ENCODE measurements at regions not wholly inside any gene's neighbourhood (a gene's known extent, or its start where the extent isn't known, plus 50 kb on each side); places are given as distances from the start of the nearest gene placed in this dataset.

- Histone ChIP-seq H3K23ac (ENCODE audit: low read length in 2 of 2) (no peak overlapping the region), H2BK5ac (ENCODE audit: low read depth, low read length, poor library complexity, severe bottlenecking) (no peak overlapping the region), H2BK15ac (ENCODE audit: low read depth, poor library complexity, severe bottlenecking) (no peak overlapping the region), H3K9ac (ENCODE audit: low read length) (no peak overlapping the region), H3K27me3 (ENCODE audit: control insufficient read depth in 1 of 2, insufficient read depth in 1 of 2, low read length in 2 of 2) (peaks cover 0 to 3% of the 10 kb centered on the region in 2 experiments), H3K4me2 (ENCODE audit: low read length, poor library complexity, severe bottlenecking) (no peak overlapping the region), H3K14ac (ENCODE audit: low read length in 2 of 2) (no peak overlapping the region), H3K4me1 (ENCODE audit: control insufficient read depth, insufficient read depth, low read depth, low read length) (peaks cover 17% of the 10 kb centered on the region), H2BK12ac (ENCODE audit: low read length in 2 of 2) (no peak overlapping the region), H4K8ac (ENCODE audit: low read length) (no peak overlapping the region), H3K36me3 (ENCODE audit: control insufficient read depth in 1 of 2, insufficient read depth in 2 of 2, low read depth in 1 of 2, low read length in 2 of 2) (no peaks in the 10 kb centered on the region), H3K18ac (ENCODE audit: low read depth in 1 of 2, low read length in 2 of 2) (no peak overlapping the region), H3K27ac (ENCODE audit: low read length, poor library complexity, severe bottlenecking) (no peak overlapping the region), H3K9me3 (ENCODE audit: control insufficient read depth, low read length) (no peaks in the 10 kb centered on the region), H2AK5ac (ENCODE audit: low read length, severe bottlenecking) (no peak overlapping the region), H4K91ac (ENCODE audit: low read length) (no peak overlapping the region), H3K4me3 (ENCODE audit: insufficient read depth in 1 of 2, low read depth in 1 of 2, low read length in 2 of 2) (no peak overlapping the region), H2AFZ (ENCODE audit: low read depth, low read length) (no peak overlapping the region), H2BK120ac (ENCODE audit: low read depth, low read length) (no peak overlapping the region), H3K4ac (ENCODE audit: low read depth in 1 of 2, low read length in 2 of 2) (no peak overlapping the region), H3K79me1 (replicated peaks; ENCODE audit: low read length, poor library complexity, severe bottlenecking) (no peaks in the 10 kb centered on the region)
- WGBS: 83% methylated on average over 6 of the region's 7 CpGs
- no peak for DNase-seq
Observed at GRCh38 chr2:8484502-8485283, 197.2 kb upstream of the ID2 start.

GRCh38 chr2:8485736-8486135 lies 196.1 kb upstream of the ID2 start:
- H3K9me3 ChIP-seq (ENCODE audit: control insufficient read depth, low read length): no peaks in the 10 kb centered on the region
- H3K9ac ChIP-seq (ENCODE audit: low read length): no peak overlapping the region
- no peak overlapping the region for H2AFZ ChIP-seq (ENCODE audit: low read depth, low read length)
- peaks cover 0 to 3% of the 10 kb centered on the region in 2 experiments for H3K27me3 ChIP-seq (ENCODE audit: control insufficient read depth in 1 of 2, insufficient read depth in 1 of 2, low read length in 2 of 2)
- WGBS: no CpG with 5 or more reads among the region's 2 CpGs
- no peak overlapping the region for H3K4me3 ChIP-seq (ENCODE audit: insufficient read depth in 1 of 2, low read depth in 1 of 2, low read length in 2 of 2)
- peaks cover 14% of the 10 kb centered on the region for H3K4me1 ChIP-seq (ENCODE audit: control insufficient read depth, insufficient read depth, low read depth, low read length)
- H2AK5ac ChIP-seq (ENCODE audit: low read length, severe bottlenecking): no peak overlapping the region
- no peak overlapping the region for H3K4ac ChIP-seq (ENCODE audit: low read depth in 1 of 2, low read length in 2 of 2)
- no peaks in the 10 kb centered on the region for H3K36me3 ChIP-seq (ENCODE audit: control insufficient read depth in 1 of 2, insufficient read depth in 2 of 2, low read depth in 1 of 2, low read length in 2 of 2)
- H3K79me1 ChIP-seq (replicated peaks; ENCODE audit: low read length, poor library complexity, severe bottlenecking): no peaks in the 10 kb centered on the region
- H3K23ac ChIP-seq (ENCODE audit: low read length in 2 of 2): no peak overlapping the region
- no peak overlapping the region for H2BK5ac ChIP-seq (ENCODE audit: low read depth, low read length, poor library complexity, severe bottlenecking)
- no peak overlapping the region for H3K27ac ChIP-seq (ENCODE audit: low read length, poor library complexity, severe bottlenecking)
- no peak for DNase-seq
- no peak overlapping the region for H4K8ac ChIP-seq (ENCODE audit: low read length)
- no peak overlapping the region for H3K4me2 ChIP-seq (ENCODE audit: low read length, poor library complexity, severe bottlenecking)
- H3K18ac ChIP-seq (ENCODE audit: low read depth in 1 of 2, low read length in 2 of 2): no peak overlapping the region
- H2BK120ac ChIP-seq (ENCODE audit: low read depth, low read length): no peak overlapping the region
- no peak overlapping the region for H4K91ac ChIP-seq (ENCODE audit: low read length)
- no peak overlapping the region for H2BK12ac ChIP-seq (ENCODE audit: low read length in 2 of 2)
- H2BK15ac ChIP-seq (ENCODE audit: low read depth, poor library complexity, severe bottlenecking): no peak overlapping the region
- no peak overlapping the region for H3K14ac ChIP-seq (ENCODE audit: low read length in 2 of 2)

GRCh38 chr2:8486141-8486540 lies 195.7 kb upstream of the ID2 start:
- Histone ChIP-seq H2BK15ac (ENCODE audit: low read depth, poor library complexity, severe bottlenecking) (no peak overlapping the region), H4K8ac (ENCODE audit: low read length) (no peak overlapping the region), H2AFZ (ENCODE audit: low read depth, low read length) (no peak overlapping the region), H3K4me1 (ENCODE audit: control insufficient read depth, insufficient read depth, low read depth, low read length) (peaks cover 10% of the 10 kb centered on the region), H3K9me3 (ENCODE audit: control insufficient read depth, low read length) (no peaks in the 10 kb centered on the region), H2AK5ac (ENCODE audit: low read length, severe bottlenecking) (no peak overlapping the region), H4K91ac (ENCODE audit: low read length) (no peak overlapping the region), H3K9ac (ENCODE audit: low read length) (no peak overlapping the region), H3K4me2 (ENCODE audit: low read length, poor library complexity, severe bottlenecking) (no peak overlapping the region), H2BK12ac (ENCODE audit: low read length in 2 of 2) (no peak overlapping the region), H3K23ac (ENCODE audit: low read length in 2 of 2) (no peak overlapping the region), H3K4ac (ENCODE audit: low read depth in 1 of 2, low read length in 2 of 2) (no peak overlapping the region), H3K14ac (ENCODE audit: low read length in 2 of 2) (no peak overlapping the region), H3K27ac (ENCODE audit: low read length, poor library complexity, severe bottlenecking) (no peak overlapping the region), H3K27me3 (ENCODE audit: control insufficient read depth in 1 of 2, insufficient read depth in 1 of 2, low read length in 2 of 2) (peaks cover 0 to 3% of the 10 kb centered on the region in 2 experiments), H2BK120ac (ENCODE audit: low read depth, low read length) (no peak overlapping the region), H3K36me3 (ENCODE audit: control insufficient read depth in 1 of 2, insufficient read depth in 2 of 2, low read depth in 1 of 2, low read length in 2 of 2) (no peaks in the 10 kb centered on the region), H2BK5ac (ENCODE audit: low read depth, low read length, poor library complexity, severe bottlenecking) (no peak overlapping the region), H3K79me1 (replicated peaks; ENCODE audit: low read length, poor library complexity, severe bottlenecking) (no peaks in the 10 kb centered on the region), H3K18ac (ENCODE audit: low read depth in 1 of 2, low read length in 2 of 2) (no peak overlapping the region), H3K4me3 (ENCODE audit: insufficient read depth in 1 of 2, low read depth in 1 of 2, low read length in 2 of 2) (no peak overlapping the region)
- 100% methylated on average over 4 of the region's 4 CpGs for WGBS
- DNase-seq: no peak

- H3K4me1 ChIP-seq (ENCODE audit: control insufficient read depth, insufficient read depth, low read depth, low read length): peaks cover 1% of the 10 kb centered on the region
- H2AFZ ChIP-seq (ENCODE audit: low read depth, low read length): no peak overlapping the region
- no peak overlapping the region for H4K91ac ChIP-seq (ENCODE audit: low read length)
- H3K14ac ChIP-seq (ENCODE audit: low read length in 2 of 2): no peak overlapping the region
- no peak overlapping the region for H2BK15ac ChIP-seq (ENCODE audit: low read depth, poor library complexity, severe bottlenecking)
- no peak overlapping the region for H3K23ac ChIP-seq (ENCODE audit: low read length in 2 of 2)
- DNase-seq: no peak
- WGBS: 84% methylated on average over 13 of the region's 16 CpGs
- no peaks in the 10 kb centered on the region for H3K9me3 ChIP-seq (ENCODE audit: control insufficient read depth, low read length)
- no peak overlapping the region for H4K8ac ChIP-seq (ENCODE audit: low read length)
- H3K36me3 ChIP-seq (ENCODE audit: control insufficient read depth in 1 of 2, insufficient read depth in 2 of 2, low read depth in 1 of 2, low read length in 2 of 2): no peaks in the 10 kb centered on the region
- H3K27me3 ChIP-seq (ENCODE audit: control insufficient read depth in 1 of 2, insufficient read depth in 1 of 2, low read length in 2 of 2): peaks cover 0 to 3% of the 10 kb centered on the region in 2 experiments
- H3K4me3 ChIP-seq (ENCODE audit: insufficient read depth in 1 of 2, low read depth in 1 of 2, low read length in 2 of 2): no peak overlapping the region
- no peaks in the 10 kb centered on the region for H3K79me1 ChIP-seq (replicated peaks; ENCODE audit: low read length, poor library complexity, severe bottlenecking)
- no peak overlapping the region for H3K4me2 ChIP-seq (ENCODE audit: low read length, poor library complexity, severe bottlenecking)
- H2AK5ac ChIP-seq (ENCODE audit: low read length, severe bottlenecking): no peak overlapping the region
- no peak overlapping the region for H2BK120ac ChIP-seq (ENCODE audit: low read depth, low read length)
- no peak overlapping the region for H3K27ac ChIP-seq (ENCODE audit: low read length, poor library complexity, severe bottlenecking)
- no peak overlapping the region for H2BK12ac ChIP-seq (ENCODE audit: low read length in 2 of 2)
- H3K18ac ChIP-seq (ENCODE audit: low read depth in 1 of 2, low read length in 2 of 2): no peak overlapping the region
- H3K9ac ChIP-seq (ENCODE audit: low read length): no peak overlapping the region
- H2BK5ac ChIP-seq (ENCODE audit: low read depth, low read length, poor library complexity, severe bottlenecking): no peak overlapping the region
- H3K4ac ChIP-seq (ENCODE audit: low read depth in 1 of 2, low read length in 2 of 2): no peak overlapping the region
Observed at GRCh38 chr2:8487461-8487932, 194.4 kb upstream of the ID2 start.

Data from mesenchymal stem cell (in vitro differentiated cells and primary cell).